ENCODE measurements at regions not wholly inside any gene's neighbourhood (a gene's known extent, or its start where the extent isn't known, plus 50 kb on each side); places are given as distances from the start of the nearest gene placed in this dataset.
"Not testable (repeated sequence)": the region's sequence is repeated elsewhere in the genome, so short reads cannot be mapped to it uniquely, and the experiment has no call there.

DNA sequence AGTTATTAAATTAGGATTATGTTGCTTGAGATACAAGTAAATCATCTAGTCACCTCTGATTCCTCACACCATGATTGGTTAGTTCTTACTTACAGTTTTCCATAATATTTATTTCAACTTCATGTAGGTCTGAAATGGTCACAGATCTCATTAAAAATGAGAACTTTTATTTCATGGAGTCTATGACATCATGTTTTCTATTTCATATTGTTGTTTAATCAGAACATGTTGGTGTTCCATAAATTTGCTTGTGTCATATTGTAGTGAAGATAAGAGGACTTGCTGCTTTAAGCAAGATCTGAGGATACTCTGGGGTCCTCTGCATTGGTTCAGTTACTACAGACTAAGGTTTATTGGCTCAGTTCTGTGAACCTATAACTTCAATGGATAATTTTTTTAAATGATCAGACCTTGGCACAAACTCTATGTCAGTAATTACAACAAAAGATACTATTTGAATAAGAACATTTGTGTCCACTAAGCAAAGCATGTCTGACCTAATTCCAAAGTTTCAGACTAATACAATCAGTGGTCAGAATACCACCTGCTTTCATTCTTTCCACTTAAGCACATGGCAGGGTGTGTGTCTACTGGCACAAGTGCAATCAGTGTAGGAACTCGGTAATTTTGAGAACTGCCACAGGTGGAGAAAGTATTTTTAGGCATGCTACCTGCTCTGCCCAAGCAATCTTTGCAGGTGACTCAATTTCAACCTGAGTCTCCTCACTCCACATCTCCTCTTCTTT lies 68.5 kb downstream of the CCDC71L start:
- no peaks in the 10 kb centered on the region for H3K4me1 Mint-ChIP-seq (ENCODE audit: low read depth)
- DNase-seq (ENCODE audit: low spot score): no peak
- H3K27ac Mint-ChIP-seq: no peak overlapping the region
- H3K27me3 Mint-ChIP-seq (ENCODE audit: low read depth): peaks cover 9% of the 10 kb centered on the region
- intact Hi-C loops (cut with micrococcal nuclease): no loop called here
- no peak overlapping the region for H3K4me3 Mint-ChIP-seq (ENCODE audit: low read depth)
- no peaks in the 10 kb centered on the region for H3K9me3 Mint-ChIP-seq
- H3K36me3 Mint-ChIP-seq (ENCODE audit: low read depth): no peaks in the 10 kb centered on the region

DNA sequence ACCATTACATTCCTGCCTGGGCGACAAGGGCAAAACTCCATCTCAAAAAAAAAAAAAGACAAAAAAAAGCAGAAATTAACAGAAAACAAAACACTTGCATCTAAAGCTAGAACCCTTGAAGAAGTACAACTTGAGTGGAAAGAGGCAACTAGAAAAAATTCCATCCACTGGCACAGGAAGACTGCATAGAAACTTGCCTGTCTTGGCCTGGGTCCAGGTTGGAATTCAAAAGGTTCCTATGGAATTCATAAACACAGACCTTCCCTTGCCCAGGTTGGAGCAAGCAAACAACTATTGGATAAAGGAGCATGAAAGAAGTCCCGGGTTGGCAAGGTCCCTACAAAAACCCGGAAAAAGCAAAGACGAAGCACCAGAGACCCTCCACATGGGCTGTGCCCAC lies 69.8 kb downstream of the CCDC71L start:
- no peak overlapping the region for H3K27ac Mint-ChIP-seq
- H3K36me3 Mint-ChIP-seq (ENCODE audit: low read depth): no peaks in the 10 kb centered on the region
- H3K4me1 Mint-ChIP-seq (ENCODE audit: low read depth): no peaks in the 10 kb centered on the region
- intact Hi-C loops (cut with micrococcal nuclease): no loop called here
- no peak for DNase-seq (ENCODE audit: low spot score)
- no peak overlapping the region for H3K4me3 Mint-ChIP-seq (ENCODE audit: low read depth)
- H3K27me3 Mint-ChIP-seq (ENCODE audit: low read depth): peaks cover 7% of the 10 kb centered on the region
- H3K9me3 Mint-ChIP-seq: no peaks in the 10 kb centered on the region

DNA sequence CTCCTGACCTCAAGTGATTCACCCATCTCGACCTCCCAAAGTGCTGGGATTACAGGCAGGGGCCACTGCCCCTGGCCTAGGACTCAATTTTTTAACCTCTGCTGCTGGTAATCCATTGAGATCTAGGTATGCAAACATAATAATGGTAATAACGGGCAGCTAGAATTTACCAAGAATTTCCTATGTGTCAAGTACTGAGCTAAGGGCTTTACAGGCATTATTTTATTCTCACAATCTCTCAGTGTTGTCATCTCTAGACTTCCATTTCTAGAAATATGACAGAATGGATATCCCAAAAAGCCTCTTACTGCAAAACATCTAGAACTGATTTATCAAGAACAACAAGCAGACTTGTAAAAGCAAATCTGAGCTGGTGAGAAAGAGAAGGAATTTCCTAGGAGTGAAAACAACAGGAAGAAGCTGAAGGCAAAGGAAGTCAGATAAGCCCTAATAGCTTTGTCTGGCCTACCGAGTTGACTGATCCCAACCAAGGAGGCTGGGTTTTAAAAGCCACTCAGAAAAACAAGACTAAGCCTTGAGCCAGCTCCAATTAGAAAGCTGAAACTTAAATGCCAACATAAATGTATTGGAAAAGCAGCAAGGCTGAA lies 70.6 kb downstream of the CCDC71L start:
- DNase-seq (ENCODE audit: low spot score): no peak
- Mint-ChIP-seq H3K4me1 (ENCODE audit: low read depth) (no peaks in the 10 kb centered on the region), H3K27ac (no peak overlapping the region), H3K4me3 (ENCODE audit: low read depth) (no peak overlapping the region), H3K27me3 (ENCODE audit: low read depth) (peaks cover 3% of the 10 kb centered on the region), H3K36me3 (ENCODE audit: low read depth) (no peaks in the 10 kb centered on the region), H3K9me3 (no peaks in the 10 kb centered on the region)
- intact Hi-C loops (cut with micrococcal nuclease): no loop called here

DNA sequence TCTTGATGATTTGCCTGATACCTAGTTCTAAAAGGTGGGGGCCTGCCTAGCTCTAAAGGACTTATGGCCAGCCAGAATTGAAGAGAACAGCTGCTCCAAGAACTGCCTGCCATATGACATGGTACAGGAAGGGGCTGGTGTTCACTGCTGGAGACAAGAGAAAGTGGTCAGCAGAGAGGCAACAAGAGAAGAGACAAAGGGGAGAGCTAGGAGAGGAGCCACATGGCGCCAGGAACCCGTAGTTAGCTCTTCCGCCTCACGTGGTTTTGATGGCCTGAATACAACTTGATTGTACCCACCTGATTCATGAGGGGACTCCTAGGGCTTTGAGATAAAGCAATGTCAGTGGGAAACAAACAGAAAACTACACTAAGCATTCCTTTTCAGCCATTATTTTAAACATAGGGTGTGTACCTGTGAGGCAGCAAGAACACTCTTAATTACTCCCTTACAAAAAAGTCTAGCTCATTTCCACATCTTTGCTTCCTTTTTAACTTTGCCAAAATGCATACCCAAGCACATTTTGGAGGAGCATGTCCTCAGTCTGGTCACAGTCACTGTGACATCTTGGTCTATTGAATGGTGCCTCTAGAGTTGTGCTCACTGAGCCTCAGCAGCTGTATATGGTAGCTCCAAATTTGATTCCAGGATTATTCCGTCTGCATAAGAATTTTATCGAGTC lies 71.6 kb downstream of the CCDC71L start:
- intact Hi-C loops (cut with micrococcal nuclease): no loop called here
- H3K27me3 Mint-ChIP-seq (ENCODE audit: low read depth): peaks cover 7% of the 10 kb centered on the region
- no peak overlapping the region for H3K27ac Mint-ChIP-seq
- H3K4me3 Mint-ChIP-seq (ENCODE audit: low read depth): no peak overlapping the region
- DNase-seq (ENCODE audit: low spot score): no peak
- peaks cover 4% of the 10 kb centered on the region for H3K9me3 Mint-ChIP-seq
- no peaks in the 10 kb centered on the region for H3K36me3 Mint-ChIP-seq (ENCODE audit: low read depth)
- H3K4me1 Mint-ChIP-seq (ENCODE audit: low read depth): no peaks in the 10 kb centered on the region

DNA sequence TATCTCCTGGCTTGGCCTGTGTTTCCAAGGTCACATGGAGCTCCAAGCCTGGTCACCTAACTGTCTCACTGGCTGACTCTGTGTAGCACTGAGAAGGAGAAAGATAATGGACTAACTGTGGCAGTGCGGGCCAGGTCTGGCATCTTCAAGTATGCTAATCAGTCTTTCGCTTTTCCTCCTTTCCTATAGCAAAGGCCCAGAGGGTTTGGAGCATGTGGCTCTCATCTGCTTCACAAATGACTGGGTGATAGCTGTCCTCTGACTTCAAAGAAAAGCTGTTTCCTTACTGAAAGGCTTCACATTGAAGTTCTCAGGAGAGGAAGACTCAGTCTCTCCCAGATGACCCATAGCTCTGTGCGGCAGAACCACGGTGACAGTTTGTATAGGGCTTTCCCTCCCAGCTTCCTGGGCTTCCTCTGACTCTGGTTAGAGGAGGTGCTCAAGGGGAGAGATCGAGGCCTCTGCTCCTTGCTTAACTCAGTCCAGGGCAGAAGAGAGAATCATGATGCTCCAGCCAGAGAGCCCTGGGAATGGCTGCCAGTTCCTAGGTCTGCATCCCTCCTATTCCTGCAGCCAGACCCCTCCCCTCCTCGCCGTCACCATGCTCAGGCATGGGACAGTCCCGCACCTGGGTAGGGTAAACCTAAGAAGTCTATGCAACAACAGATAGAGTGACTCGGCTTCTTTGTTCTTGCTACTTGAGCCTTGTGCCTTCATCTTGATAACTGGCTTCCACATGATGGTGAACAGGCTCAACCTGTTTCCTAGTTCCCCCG lies 72.3 kb downstream of the CCDC71L start:
- Mint-ChIP-seq H3K4me1 (ENCODE audit: low read depth) (no peaks in the 10 kb centered on the region), H3K4me3 (ENCODE audit: low read depth) (no peak overlapping the region), H3K36me3 (ENCODE audit: low read depth) (no peaks in the 10 kb centered on the region), H3K27ac (no peak overlapping the region), H3K9me3 (peaks cover 6% of the 10 kb centered on the region), H3K27me3 (ENCODE audit: low read depth) (peaks cover 7% of the 10 kb centered on the region)
- intact Hi-C loops (cut with micrococcal nuclease): no loop called here
- DNase-seq (ENCODE audit: low spot score): no peak

DNA sequence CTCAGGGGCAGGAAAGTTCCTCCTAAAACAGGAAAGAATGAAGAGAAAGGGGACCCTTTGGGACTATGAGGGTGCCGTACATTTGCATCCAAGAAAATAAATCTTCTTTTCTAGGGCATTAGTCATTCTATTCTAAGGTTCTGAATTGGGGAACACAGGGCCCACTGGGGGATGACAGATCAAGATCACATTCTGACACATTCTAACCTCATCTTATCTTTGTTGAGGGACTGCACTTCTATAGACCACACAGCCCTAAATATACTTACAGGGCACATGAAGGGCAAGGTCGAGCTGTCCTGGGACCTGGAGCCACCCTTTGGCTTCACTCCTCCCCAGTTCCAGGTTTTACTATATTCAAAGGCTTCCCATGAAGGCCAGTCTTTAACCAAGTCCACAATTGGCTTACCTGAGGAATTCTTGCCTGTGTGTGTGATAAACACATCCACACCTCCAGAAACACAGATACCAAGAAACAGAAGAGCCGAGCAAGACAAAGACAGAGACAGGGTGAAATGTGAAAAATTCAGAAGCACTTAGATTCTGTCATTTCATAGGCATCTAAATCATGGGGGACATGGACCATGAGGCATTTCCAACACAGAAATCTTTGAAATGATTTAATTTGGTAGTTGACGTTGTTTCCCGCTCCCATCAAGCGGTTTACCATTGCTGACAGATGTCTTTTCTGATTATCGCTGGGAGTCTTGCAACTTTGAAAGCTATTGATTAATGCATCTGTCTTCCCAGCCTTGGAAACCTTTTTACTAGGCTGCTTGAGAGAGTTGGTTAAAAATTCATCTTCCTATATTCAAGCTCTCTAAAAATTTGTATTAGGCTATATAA lies 75.8 kb downstream of the CCDC71L start:
- intact Hi-C loops (cut with micrococcal nuclease): no loop called here
- H3K27ac Mint-ChIP-seq: no peak overlapping the region
- DNase-seq (ENCODE audit: low spot score): no peak

DNA sequence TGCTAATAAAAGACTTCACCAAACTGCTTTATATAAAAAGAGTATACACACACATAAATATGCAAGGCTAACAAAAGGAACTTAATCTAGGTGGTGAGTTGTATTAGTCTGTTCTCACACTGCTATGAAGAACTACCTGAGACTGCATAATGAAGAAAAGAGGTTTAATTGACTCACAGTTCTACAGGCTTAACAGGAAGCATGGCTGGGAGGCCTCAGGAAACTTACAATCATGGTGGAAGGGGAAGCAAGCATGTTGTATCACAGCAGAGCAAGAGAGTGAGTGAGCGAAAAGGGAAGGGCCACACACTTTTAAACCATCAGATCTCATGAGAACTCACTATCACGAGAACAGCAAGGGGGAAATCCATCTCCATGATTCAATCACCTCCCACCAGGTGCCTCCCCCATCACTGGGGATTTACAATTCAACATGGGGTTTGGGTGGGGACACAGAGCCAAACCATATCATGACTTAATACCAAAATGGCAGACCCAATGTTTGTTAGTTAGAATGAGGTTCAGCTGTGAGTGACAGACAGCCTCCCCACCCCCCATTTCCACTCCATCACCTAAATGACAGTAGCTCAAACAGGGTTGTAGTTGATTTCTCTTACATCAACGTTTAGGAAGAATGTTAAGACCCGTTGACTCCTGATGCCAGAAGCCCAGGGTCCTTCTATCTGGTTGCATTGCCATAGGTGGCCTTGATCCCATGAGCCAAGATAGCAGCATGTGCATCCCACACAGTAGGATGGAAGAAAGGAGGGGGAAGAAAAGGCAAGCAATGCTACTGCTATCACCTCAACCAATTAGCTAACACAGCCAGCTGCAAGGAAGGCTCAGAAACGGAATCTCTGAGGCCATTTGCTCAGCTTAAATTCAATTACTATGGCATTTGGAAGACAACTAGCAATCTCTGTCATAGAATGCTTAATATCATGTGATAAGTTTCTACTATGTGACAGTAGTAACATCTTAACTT lies 77.0 kb downstream of the CCDC71L start:
- H3K4me3 Mint-ChIP-seq (ENCODE audit: low read depth): no peak overlapping the region
- no peaks in the 10 kb centered on the region for H3K4me1 Mint-ChIP-seq (ENCODE audit: low read depth)
- H3K36me3 Mint-ChIP-seq (ENCODE audit: low read depth): no peaks in the 10 kb centered on the region
- H3K27me3 Mint-ChIP-seq (ENCODE audit: low read depth): peaks cover 9% of the 10 kb centered on the region
- DNase-seq (ENCODE audit: low spot score): no peak
- H3K27ac Mint-ChIP-seq: no peak overlapping the region
- H3K9me3 Mint-ChIP-seq: peaks cover 11% of the 10 kb centered on the region
- intact Hi-C loops (cut with micrococcal nuclease): no loop called here

More for the DNA sequence above, 75.8 kb downstream of the CCDC71L start:
- peaks cover 11% of the 10 kb centered on the region for H3K9me3 Mint-ChIP-seq
- H3K27me3 Mint-ChIP-seq (ENCODE audit: low read depth): peaks cover 8% of the 10 kb centered on the region
- H3K4me3 Mint-ChIP-seq (ENCODE audit: low read depth): no peak overlapping the region
- H3K36me3 Mint-ChIP-seq (ENCODE audit: low read depth): no peaks in the 10 kb centered on the region
- H3K4me1 Mint-ChIP-seq (ENCODE audit: low read depth): no peaks in the 10 kb centered on the region

DNA sequence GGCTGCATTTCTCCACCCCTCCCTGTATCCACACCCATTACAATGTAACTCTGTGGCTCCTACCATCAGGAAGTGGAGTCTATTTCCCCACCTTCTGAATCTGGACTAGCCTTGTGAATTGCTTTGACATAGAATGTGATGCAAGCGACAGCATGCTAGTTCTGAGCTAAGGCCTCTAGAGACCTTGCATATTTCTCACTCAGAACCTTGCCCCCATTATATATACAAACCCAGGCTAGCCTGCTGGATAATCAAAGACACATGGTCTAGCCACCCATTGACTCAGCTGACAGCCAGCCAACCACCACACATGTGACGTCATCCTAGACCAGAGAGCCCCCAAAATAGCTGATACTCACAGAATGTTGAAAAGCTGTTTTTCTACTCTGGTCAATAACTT lies 77.9 kb downstream of the CCDC71L start:
- no peak for DNase-seq (ENCODE audit: low spot score)
- Mint-ChIP-seq H3K36me3 (ENCODE audit: low read depth) (no peaks in the 10 kb centered on the region), H3K4me1 (ENCODE audit: low read depth) (no peaks in the 10 kb centered on the region), H3K9me3 (peaks cover 11% of the 10 kb centered on the region), H3K4me3 (ENCODE audit: low read depth) (no peak overlapping the region), H3K27ac (no peak overlapping the region), H3K27me3 (ENCODE audit: low read depth) (peaks cover 12% of the 10 kb centered on the region)
- intact Hi-C loops (cut with micrococcal nuclease): no loop called here

DNA sequence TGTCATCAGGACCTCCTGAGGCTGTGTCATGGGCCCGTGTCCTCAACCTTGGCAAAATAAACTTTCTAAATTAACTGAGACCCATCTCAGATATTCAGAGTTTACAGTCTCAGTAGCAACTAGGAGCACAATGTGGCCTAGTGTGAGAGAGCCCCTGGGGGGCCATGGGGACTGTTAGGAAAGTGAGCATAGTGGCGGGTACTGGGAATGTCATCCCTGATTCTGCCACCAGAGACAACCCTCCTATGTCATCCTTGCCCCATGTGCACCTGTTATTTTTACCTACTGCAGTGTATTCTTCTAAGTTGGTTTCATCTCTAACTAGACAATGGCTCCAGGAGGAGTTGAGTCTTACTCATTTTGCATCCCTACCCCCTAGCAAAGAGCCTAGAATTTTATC lies 78.6 kb downstream of the CCDC71L start:
- no peak for DNase-seq (ENCODE audit: low spot score)
- Mint-ChIP-seq H3K9me3 (peaks cover 11% of the 10 kb centered on the region), H3K27me3 (ENCODE audit: low read depth) (peaks cover 17% of the 10 kb centered on the region), H3K4me3 (ENCODE audit: low read depth) (no peak overlapping the region), H3K4me1 (ENCODE audit: low read depth) (no peaks in the 10 kb centered on the region), H3K27ac (no peak overlapping the region), H3K36me3 (ENCODE audit: low read depth) (no peaks in the 10 kb centered on the region)
- intact Hi-C loops (cut with micrococcal nuclease): no loop called here

DNA sequence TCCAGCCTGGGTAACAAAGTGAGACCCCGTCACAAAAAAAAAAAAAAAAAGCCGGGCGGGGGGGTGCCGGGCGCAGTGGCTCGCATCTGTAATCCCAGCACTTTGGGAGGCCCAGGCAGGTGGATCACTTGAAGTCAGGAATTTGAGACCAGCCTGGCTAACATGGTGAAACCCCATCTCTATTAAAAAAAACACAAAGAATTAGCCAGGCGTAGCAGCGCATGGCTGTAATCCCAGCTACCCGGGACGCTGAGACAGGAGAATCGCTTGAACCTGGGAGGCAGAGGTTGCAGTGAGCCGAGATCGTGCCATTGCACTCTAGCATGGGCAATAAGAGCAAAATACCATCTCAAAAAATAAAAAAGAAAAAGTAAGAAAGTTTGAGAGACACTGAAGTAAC lies 81.9 kb downstream of the CCDC71L start:
- peaks cover 16% of the 10 kb centered on the region for H3K27me3 Mint-ChIP-seq (ENCODE audit: low read depth)
- H3K9me3 Mint-ChIP-seq; H3K4me1 Mint-ChIP-seq (ENCODE audit: low read depth); H3K4me3 Mint-ChIP-seq (ENCODE audit: low read depth); intact Hi-C loops (cut with micrococcal nuclease); H3K36me3 Mint-ChIP-seq (ENCODE audit: low read depth); H3K27ac Mint-ChIP-seq; DNase-seq (ENCODE audit: low spot score): not testable (repeated sequence)

DNA sequence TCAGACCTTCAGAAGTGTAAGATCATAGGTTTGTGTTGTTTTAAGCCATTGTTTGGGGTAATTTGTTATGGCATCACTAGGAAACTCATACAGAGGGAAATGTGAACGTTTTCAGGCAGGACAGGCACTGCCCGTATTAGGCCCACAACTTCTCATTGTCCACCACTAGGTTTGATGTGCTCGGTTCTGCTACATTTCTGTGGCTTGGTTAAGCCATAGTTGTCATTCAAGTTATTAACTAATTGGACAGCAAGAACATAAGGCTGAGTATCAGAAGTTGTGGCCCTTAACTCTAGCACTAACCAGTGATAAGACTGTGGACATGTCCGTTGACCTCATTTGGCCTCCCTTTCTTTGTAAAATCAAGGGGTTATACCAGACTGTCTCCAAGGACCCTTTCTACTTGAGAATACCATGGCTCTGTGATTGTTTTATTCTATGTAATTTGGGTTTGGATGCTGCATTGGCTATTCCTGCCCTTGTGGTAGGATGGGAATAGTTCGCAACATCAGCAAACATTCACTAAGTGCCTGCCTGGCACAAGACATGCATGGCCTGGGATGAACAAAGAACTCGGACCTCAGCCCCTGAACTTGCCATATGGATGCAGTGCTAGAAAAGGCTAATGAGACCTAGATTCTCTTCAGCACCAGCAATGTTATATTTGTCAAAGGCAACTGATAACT lies 85.7 kb downstream of the CCDC71L start:
- no peaks in the 10 kb centered on the region for H3K9me3 Mint-ChIP-seq
- intact Hi-C loops (cut with micrococcal nuclease): no loop called here
- H3K36me3 Mint-ChIP-seq (ENCODE audit: low read depth): no peaks in the 10 kb centered on the region
- H3K27ac Mint-ChIP-seq: no peak overlapping the region
- no peak for DNase-seq (ENCODE audit: low spot score)
- H3K4me3 Mint-ChIP-seq (ENCODE audit: low read depth): no peak overlapping the region
- peaks cover 4% of the 10 kb centered on the region for H3K4me1 Mint-ChIP-seq (ENCODE audit: low read depth)
- peaks cover 13% of the 10 kb centered on the region for H3K27me3 Mint-ChIP-seq (ENCODE audit: low read depth)
